ENCODE measurements at regions not wholly inside any gene's neighbourhood (a gene's known extent, or its start where the extent isn't known, plus 50 kb on each side); places are given as distances from the start of the nearest gene placed in this dataset.
A peak's percentile ranks its signal among the peaks of the same experiment; 100 is the strongest.

- Histone ChIP-seq H3K27me3 (no peaks in the 10 kb centered on the region), H4K20me1 (ENCODE audit: low read depth) (no peaks in the 10 kb centered on the region), H2AFZ (replicated peaks) (no peak overlapping the region), H3F3A (ENCODE audit: low read depth) (no peaks in the 10 kb centered on the region), H3K27ac (no peak overlapping the region), H3K4me3 (no peak overlapping the region), H3K9me3 (ENCODE audit: low read depth) (no peaks in the 10 kb centered on the region), H3K4me1 (no peaks in the 10 kb centered on the region), H3K36me3 (no peaks in the 10 kb centered on the region), H3K4me2 (no peak overlapping the region), H3K79me2 (ENCODE audit: low read depth) (no peaks in the 10 kb centered on the region), H3K9ac (no peak overlapping the region)
- H3K4me1 Mint-ChIP-seq, result peaks cover 18% of the 10 kb centered on the region
- no peaks in the 10 kb centered on the region for H3K36me3 Mint-ChIP-seq
- no peak overlapping the region for H3K27ac Mint-ChIP-seq
- TF ChIP-seq EZH2 (IDR thresholded peaks at IDR 0.05), result no peak
- no peak for TF ChIP-seq CTCF (IDR thresholded peaks at IDR 0.05)
- TF ChIP-seq EZH2phosphoT487 (IDR thresholded peaks at IDR 0.05), result no peak
- DNase-seq (ENCODE audit: low spot score), result no peak
- H3K9me3 Mint-ChIP-seq, result no peaks in the 10 kb centered on the region
- H3K27me3 Mint-ChIP-seq (ENCODE audit: insufficient read depth, low read depth), result no peaks in the 10 kb centered on the region
- H3K4me3 Mint-ChIP-seq, result no peak overlapping the region
Measured at GRCh38 chr3:167106456-167106855, 273.6 kb downstream of the ZBBX start.

GRCh38 chr3:167102071-167102470 is 278.0 kb downstream of the ZBBX start:
- H3K36me3 Mint-ChIP-seq, result no peaks in the 10 kb centered on the region
- Histone ChIP-seq H3K9me3 (ENCODE audit: low read depth) (no peaks in the 10 kb centered on the region), H3K9ac (no peak overlapping the region), H3F3A (ENCODE audit: low read depth) (no peaks in the 10 kb centered on the region), H2AFZ (replicated peaks) (no peak overlapping the region), H3K4me2 (no peak overlapping the region), H4K20me1 (ENCODE audit: low read depth) (no peaks in the 10 kb centered on the region), H3K27ac (no peak overlapping the region), H3K79me2 (ENCODE audit: low read depth) (no peaks in the 10 kb centered on the region), H3K36me3 (no peaks in the 10 kb centered on the region), H3K27me3 (no peaks in the 10 kb centered on the region), H3K4me1 (no peaks in the 10 kb centered on the region), H3K4me3 (no peak overlapping the region)
- H3K27ac Mint-ChIP-seq, result no peak overlapping the region
- no peak overlapping the region for H3K4me3 Mint-ChIP-seq
- DNase-seq (ENCODE audit: low spot score), result peak; percentile 51
- no peaks in the 10 kb centered on the region for H3K27me3 Mint-ChIP-seq (ENCODE audit: insufficient read depth, low read depth)
- no peak for TF ChIP-seq EZH2phosphoT487 (IDR thresholded peaks at IDR 0.05)
- peak; percentile 64 for TF ChIP-seq CTCF (IDR thresholded peaks at IDR 0.05)
- TF ChIP-seq EZH2 (IDR thresholded peaks at IDR 0.05), result no peak
- no peaks in the 10 kb centered on the region for H3K4me1 Mint-ChIP-seq
- H3K9me3 Mint-ChIP-seq, result no peaks in the 10 kb centered on the region

GRCh38 chr3:167100651-167101050 is 279.4 kb downstream of the ZBBX start:
- Mint-ChIP-seq H3K4me1 (no peaks in the 10 kb centered on the region), H3K27ac (no peak overlapping the region), H3K9me3 (no peaks in the 10 kb centered on the region), H3K36me3 (no peaks in the 10 kb centered on the region), H3K27me3 (ENCODE audit: insufficient read depth, low read depth) (no peaks in the 10 kb centered on the region), H3K4me3 (no peak overlapping the region)
- H3K4me2 ChIP-seq, result no peak overlapping the region
- no peaks in the 10 kb centered on the region for H3K79me2 ChIP-seq (ENCODE audit: low read depth)
- TF ChIP-seq EZH2phosphoT487 (IDR thresholded peaks at IDR 0.05), result no peak
- TF ChIP-seq CTCF (IDR thresholded peaks at IDR 0.05), result no peak
- TF ChIP-seq EZH2 (IDR thresholded peaks at IDR 0.05), result no peak
- no peak overlapping the region for H3K9ac ChIP-seq
- H3F3A ChIP-seq (ENCODE audit: low read depth), result no peaks in the 10 kb centered on the region
- no peaks in the 10 kb centered on the region for H3K27me3 ChIP-seq
- H3K9me3 ChIP-seq (ENCODE audit: low read depth), result no peaks in the 10 kb centered on the region
- no peaks in the 10 kb centered on the region for H4K20me1 ChIP-seq (ENCODE audit: low read depth)
- DNase-seq (ENCODE audit: low spot score), result no peak
- no peaks in the 10 kb centered on the region for H3K4me1 ChIP-seq
- H2AFZ ChIP-seq (replicated peaks), result no peak overlapping the region
- no peaks in the 10 kb centered on the region for H3K36me3 ChIP-seq
- no peak overlapping the region for H3K27ac ChIP-seq
- H3K4me3 ChIP-seq, result no peak overlapping the region

GRCh38 chr3:167100200-167100599 is 279.9 kb downstream of the ZBBX start:
- Histone ChIP-seq H3K9ac (no peak overlapping the region), H3K27me3 (no peaks in the 10 kb centered on the region), H3K4me2 (no peak overlapping the region), H3K4me1 (no peaks in the 10 kb centered on the region), H3F3A (ENCODE audit: low read depth) (no peaks in the 10 kb centered on the region), H3K4me3 (no peak overlapping the region), H2AFZ (replicated peaks) (no peak overlapping the region), H3K79me2 (ENCODE audit: low read depth) (no peaks in the 10 kb centered on the region), H3K36me3 (no peaks in the 10 kb centered on the region), H3K27ac (no peak overlapping the region), H4K20me1 (ENCODE audit: low read depth) (no peaks in the 10 kb centered on the region), H3K9me3 (ENCODE audit: low read depth) (no peaks in the 10 kb centered on the region)
- Mint-ChIP-seq H3K4me3 (no peak overlapping the region), H3K36me3 (no peaks in the 10 kb centered on the region), H3K4me1 (no peaks in the 10 kb centered on the region), H3K9me3 (no peaks in the 10 kb centered on the region), H3K27ac (no peak overlapping the region), H3K27me3 (ENCODE audit: insufficient read depth, low read depth) (no peaks in the 10 kb centered on the region)
- no peak for DNase-seq (ENCODE audit: low spot score)
- no peak for TF ChIP-seq EZH2 (IDR thresholded peaks at IDR 0.05)
- TF ChIP-seq EZH2phosphoT487 (IDR thresholded peaks at IDR 0.05), result no peak
- no peak for TF ChIP-seq CTCF (IDR thresholded peaks at IDR 0.05)
